GM18499 (cell line): ENCODE measurements at regions not wholly inside any gene's neighbourhood (a gene's known extent, or its start where the extent isn't known, plus 50 kb on each side); places are given as distances from the start of the nearest gene placed in this dataset.

Experiments used
- ATAC-seq: cut with Tn5 transposase; IDR thresholded peaks from one replicate; pipeline ENCODE4 v1.9.1; 2021; ENCODE audit warnings: moderate number of reproducible peaks; ENCODE audit not compliant: insufficient read depth, unreplicated experiment

- ATAC-seq = no peak
These were observed 136.5 kb upstream of the STK17B start for GRCh38 chr2:196307775-196308305.

GRCh38 chr2:196309691-196310090, 138.3 kb upstream of the STK17B start:
- ATAC-seq = no peak

GRCh38 chr2:196314157-196314556, 142.8 kb upstream of the STK17B start:
- ATAC-seq = no peak

GRCh38 chr2:196314780-196315179, 143.4 kb upstream of the STK17B start:
- ATAC-seq = no peak

GRCh38 chr2:196315388-196316049, 144.1 kb upstream of the STK17B start:
- ATAC-seq = no peak

- no peak for ATAC-seq
These were observed 144.7 kb upstream of the STK17B start for GRCh38 chr2:196316050-196316430.

GRCh38 chr2:196318517-196319377, 147.4 kb upstream of the STK17B start:
- no peak for ATAC-seq

- ATAC-seq = no peak
These were observed 151.8 kb upstream of the STK17B start for GRCh38 chr2:196322973-196323810.

GRCh38 chr2:196324211-196324610, 152.8 kb upstream of the STK17B start:
- no peak for ATAC-seq

GRCh38 chr2:196328088-196328680, 156.8 kb upstream of the STK17B start:
- ATAC-seq = no peak

- no peak for ATAC-seq
These were observed 158.6 kb upstream of the STK17B start for GRCh38 chr2:196329959-196330358.

- no peak for ATAC-seq
These were observed 159.3 kb upstream of the STK17B start for GRCh38 chr2:196330645-196331044.

- ATAC-seq = no peak
These were observed 159.8 kb upstream of the STK17B start for GRCh38 chr2:196331143-196331542.

- ATAC-seq = no peak
These were observed 160.5 kb upstream of the STK17B start for GRCh38 chr2:196331851-196332250.

- no peak for ATAC-seq
These were observed 162.0 kb upstream of the STK17B start for GRCh38 chr2:196333397-196333796.

GRCh38 chr2:196334710-196335109, 163.3 kb upstream of the STK17B start:
- ATAC-seq = no peak

- no peak for ATAC-seq
These were observed 163.8 kb upstream of the STK17B start for GRCh38 chr2:196335221-196335634.

- no peak for ATAC-seq
These were observed 164.8 kb upstream of the STK17B start for GRCh38 chr2:196336207-196336606.

- ATAC-seq = no peak
These were observed 165.3 kb upstream of the STK17B start for GRCh38 chr2:196336715-196337114.
